Ishikawa (cell line): ENCODE measurements at regions not wholly inside any gene's neighbourhood (a gene's known extent, or its start where the extent isn't known, plus 50 kb on each side); places are given as distances from the start of the nearest gene placed in this dataset.

Source experiments
- CEBPB ChIP-seq: IDR thresholded peaks from 2 replicates; pipeline ENCODE4 v1.6.1; 2012
- CREB1 ChIP-seq: IDR thresholded peaks from 2 replicates; pipeline ENCODE4 v1.6.1; 2012; ENCODE audit warnings: low read depth
- EGR1 ChIP-seq: IDR thresholded peaks from 2 replicates; pipeline ENCODE4 v1.6.1; 2012
- EP300 ChIP-seq: IDR thresholded peaks from 2 replicates; pipeline ENCODE4 v1.6.1; 2012; ENCODE audit warnings: borderline replicate concordance
- FOXM1 ChIP-seq: IDR thresholded peaks from 2 replicates; pipeline ENCODE4 v1.6.1; 2012; ENCODE audit warnings: low read depth, borderline replicate concordance
- NFIC ChIP-seq: IDR thresholded peaks from 2 replicates; pipeline ENCODE4 v1.6.1; 2012
- RAD21 ChIP-seq: IDR thresholded peaks from 2 replicates; pipeline ENCODE4 v1.6.1; 2012; ENCODE audit warnings: low read depth
- TAF1 ChIP-seq: IDR thresholded peaks from 2 replicates; pipeline ENCODE4 v1.6.1; 2012; ENCODE audit warnings: low read depth, mild to moderate bottlenecking
- TCF12 ChIP-seq: IDR thresholded peaks from 2 replicates; pipeline ENCODE4 v1.6.1; 2012; ENCODE audit warnings: low read depth
- TEAD4 ChIP-seq: IDR thresholded peaks from 2 replicates; pipeline ENCODE4 v1.6.1; 2012
- YY1 ChIP-seq: IDR thresholded peaks from 2 replicates; pipeline ENCODE4 v1.6.1; 2012; ENCODE audit warnings: low read depth
- ZBTB7A ChIP-seq: IDR thresholded peaks from 2 replicates; pipeline ENCODE4 v1.6.1; 2012; ENCODE audit warnings: low read depth
- TF ChIP-seq, protein P1 (sequence below): IDR thresholded peaks from 2 replicates; pipeline ENCODE4 v1.6.1; 2012
- TF ChIP-seq, protein P2 (sequence below): IDR thresholded peaks from 2 replicates; pipeline ENCODE4 v1.6.1; 2012; ENCODE audit warnings: low read depth, mild to moderate bottlenecking
- TF ChIP-seq, protein P3 (sequence below): IDR thresholded peaks from 2 replicates; pipeline ENCODE4 v1.6.1; 2012

DNA sequence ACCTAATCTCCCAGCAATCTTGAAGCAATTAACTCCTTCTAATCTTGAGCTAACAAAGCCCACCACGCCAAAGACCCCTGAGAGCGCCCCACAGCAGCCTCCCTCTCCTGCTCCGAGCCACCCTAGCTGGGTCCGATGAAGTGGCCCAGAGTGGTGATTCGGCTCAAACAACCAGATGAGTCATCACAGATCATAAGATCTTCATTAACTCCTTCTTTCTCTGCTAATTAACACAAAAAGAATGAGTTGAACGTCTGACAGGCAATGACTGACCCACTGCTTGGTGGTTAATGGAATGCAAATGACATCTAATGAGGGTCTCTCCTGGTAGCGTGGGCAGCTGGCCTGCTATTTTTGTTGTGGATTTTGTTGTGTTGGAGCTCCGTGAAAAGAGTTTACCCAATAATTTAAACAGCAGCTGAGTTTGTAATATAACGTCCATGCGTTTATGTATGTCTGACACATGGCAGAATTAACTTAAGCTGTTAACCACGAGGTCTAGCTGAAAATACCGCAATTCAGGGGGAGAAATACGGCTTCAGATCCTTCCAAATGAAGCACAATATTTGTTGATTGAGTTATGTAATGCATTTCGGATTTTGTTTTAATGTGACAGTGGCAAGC lies 161.4 kb downstream of the RAB11FIP2 start:
- TF ChIP-seq NFIC (no peak), ZBTB7A (no peak), CREB1 (no peak), FOXM1 (no peak), CEBPB (no peak), EGR1 (no peak)
- TF ChIP-seq, protein P1, sequence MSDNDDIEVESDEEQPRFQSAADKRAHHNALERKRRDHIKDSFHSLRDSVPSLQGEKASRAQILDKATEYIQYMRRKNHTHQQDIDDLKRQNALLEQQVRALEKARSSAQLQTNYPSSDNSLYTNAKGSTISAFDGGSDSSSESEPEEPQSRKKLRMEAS: no peak
- TF ChIP-seq, protein P2, sequence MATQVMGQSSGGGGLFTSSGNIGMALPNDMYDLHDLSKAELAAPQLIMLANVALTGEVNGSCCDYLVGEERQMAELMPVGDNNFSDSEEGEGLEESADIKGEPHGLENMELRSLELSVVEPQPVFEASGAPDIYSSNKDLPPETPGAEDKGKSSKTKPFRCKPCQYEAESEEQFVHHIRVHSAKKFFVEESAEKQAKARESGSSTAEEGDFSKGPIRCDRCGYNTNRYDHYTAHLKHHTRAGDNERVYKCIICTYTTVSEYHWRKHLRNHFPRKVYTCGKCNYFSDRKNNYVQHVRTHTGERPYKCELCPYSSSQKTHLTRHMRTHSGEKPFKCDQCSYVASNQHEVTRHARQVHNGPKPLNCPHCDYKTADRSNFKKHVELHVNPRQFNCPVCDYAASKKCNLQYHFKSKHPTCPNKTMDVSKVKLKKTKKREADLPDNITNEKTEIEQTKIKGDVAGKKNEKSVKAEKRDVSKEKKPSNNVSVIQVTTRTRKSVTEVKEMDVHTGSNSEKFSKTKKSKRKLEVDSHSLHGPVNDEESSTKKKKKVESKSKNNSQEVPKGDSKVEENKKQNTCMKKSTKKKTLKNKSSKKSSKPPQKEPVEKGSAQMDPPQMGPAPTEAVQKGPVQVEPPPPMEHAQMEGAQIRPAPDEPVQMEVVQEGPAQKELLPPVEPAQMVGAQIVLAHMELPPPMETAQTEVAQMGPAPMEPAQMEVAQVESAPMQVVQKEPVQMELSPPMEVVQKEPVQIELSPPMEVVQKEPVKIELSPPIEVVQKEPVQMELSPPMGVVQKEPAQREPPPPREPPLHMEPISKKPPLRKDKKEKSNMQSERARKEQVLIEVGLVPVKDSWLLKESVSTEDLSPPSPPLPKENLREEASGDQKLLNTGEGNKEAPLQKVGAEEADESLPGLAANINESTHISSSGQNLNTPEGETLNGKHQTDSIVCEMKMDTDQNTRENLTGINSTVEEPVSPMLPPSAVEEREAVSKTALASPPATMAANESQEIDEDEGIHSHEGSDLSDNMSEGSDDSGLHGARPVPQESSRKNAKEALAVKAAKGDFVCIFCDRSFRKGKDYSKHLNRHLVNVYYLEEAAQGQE: no peak
- TF ChIP-seq, protein P3, sequence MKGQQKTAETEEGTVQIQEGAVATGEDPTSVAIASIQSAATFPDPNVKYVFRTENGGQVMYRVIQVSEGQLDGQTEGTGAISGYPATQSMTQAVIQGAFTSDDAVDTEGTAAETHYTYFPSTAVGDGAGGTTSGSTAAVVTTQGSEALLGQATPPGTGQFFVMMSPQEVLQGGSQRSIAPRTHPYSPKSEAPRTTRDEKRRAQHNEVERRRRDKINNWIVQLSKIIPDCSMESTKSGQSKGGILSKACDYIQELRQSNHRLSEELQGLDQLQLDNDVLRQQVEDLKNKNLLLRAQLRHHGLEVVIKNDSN: no peak

DNA sequence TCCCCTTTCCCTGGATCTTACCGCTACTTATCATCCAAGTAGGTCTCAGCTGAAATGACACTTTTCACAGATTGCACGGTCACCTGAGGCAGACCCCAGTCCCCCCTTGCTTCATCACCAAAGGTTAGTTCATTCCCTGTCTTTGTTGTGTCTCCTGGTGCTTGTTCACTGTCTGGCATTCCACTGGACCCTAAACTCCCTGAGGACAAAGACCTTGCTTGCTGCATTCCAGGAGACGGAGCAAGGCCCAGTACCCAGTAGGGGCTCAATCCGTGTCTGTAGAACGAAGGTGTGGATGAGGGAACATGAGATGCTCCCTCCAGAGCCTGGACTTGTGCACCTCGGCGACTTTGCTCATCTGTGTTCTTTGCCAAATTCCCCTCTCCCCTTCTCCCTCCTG lies 160.0 kb downstream of the RAB11FIP2 start:
- no peak for TF ChIP-seq TCF12
- TF ChIP-seq, protein P1: no peak

DNA sequence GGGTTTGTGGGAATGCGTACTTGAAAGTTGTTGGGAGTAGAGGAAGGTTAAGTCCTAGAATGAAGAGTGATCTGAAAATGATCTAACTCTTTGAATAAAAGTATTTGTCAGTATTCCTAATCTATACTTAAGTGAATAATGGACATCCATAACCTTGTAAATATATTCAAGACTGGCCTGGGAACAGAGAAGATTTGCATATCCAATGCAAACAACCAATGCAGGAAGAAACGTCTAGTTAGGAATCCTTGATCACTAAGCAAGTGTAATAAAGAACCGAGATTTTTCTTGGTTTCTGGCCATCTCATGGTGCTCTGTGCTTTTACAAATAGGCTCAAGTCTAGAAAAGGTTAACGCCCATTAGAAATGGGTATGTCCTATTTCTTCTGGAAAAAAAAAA lies 157.1 kb downstream of the RAB11FIP2 start:
- no peak for TF ChIP-seq CREB1
- TF ChIP-seq TCF12: no peak
- TF ChIP-seq EGR1: no peak

DNA sequence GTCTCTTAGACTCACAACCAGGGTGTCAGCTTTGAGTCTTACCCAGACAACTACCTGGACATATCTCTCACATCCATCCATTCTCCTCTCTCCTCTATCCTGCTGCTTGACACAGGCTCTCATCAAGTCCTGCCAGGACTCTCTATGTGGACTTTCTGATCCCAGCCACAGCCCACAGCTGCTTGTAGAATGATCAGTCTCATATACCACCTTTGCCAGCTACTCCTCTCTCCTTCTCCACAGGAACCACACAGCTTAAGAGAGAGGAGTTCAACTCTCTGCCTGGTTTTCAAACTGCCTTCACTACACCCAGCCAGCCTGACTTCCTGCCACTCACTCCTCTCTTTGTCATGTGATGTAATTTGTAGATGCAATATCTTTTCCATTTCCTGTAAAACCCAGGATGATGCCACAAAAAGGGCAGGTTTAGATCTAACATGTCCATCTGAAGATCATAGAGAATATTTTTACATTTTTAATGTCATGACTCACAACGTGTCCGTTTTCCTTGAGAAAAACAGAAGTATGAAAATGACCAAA lies 154.0 kb downstream of the RAB11FIP2 start:
- no peak for TF ChIP-seq TAF1
- TF ChIP-seq EGR1: no peak
- TF ChIP-seq TCF12: no peak
- no peak for TF ChIP-seq EP300
- TF ChIP-seq, protein P1: no peak
- TF ChIP-seq, protein P3: no peak

DNA sequence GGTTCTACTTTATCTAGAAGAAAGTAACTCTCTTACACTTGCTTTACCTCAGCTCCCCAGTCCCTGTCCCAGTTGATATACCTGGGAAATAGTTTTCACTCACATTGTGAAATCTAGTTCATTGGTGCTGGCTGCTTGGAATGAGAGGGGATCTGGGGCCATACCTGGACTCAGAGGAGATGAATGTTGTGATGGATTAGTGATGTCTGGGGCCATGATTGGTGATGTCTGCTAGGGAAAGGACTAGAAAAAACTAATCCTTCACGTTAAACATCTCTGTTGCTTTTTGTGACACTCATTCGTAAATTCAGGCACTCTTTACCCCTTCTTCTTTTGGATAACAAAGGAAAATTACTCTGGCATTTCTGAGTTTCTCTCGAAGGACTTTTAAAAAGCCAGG lies 152.4 kb downstream of the RAB11FIP2 start:
- TF ChIP-seq, protein P3: no peak
- TF ChIP-seq YY1 (no peak), CEBPB (no peak), TEAD4 (no peak), EP300 (no peak), CREB1 (no peak), NFIC (no peak), EGR1 (no peak), TCF12 (no peak), TAF1 (no peak), RAD21 (no peak), ZBTB7A (no peak), FOXM1 (no peak)
- TF ChIP-seq, protein P2: no peak
- TF ChIP-seq, protein P1: no peak

DNA sequence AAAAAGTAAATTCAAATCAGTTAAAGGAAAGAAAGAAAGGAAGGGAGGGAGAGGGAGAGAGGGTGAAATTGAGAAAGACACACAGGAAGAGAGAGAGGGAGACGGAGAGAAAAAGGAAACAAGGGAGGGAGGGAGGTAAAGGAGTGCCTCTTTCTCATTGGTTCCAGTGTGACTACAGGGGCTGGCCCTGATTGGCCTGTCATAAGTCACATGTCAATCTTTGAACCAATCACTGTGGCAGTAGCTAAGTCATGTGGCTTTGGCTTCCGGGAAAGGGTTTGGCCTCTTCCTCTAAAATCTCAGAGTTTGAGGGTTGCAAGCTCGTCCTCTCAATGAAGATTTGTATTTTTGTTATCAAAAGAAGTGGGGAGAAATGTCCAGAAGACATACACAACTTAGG lies 150.2 kb downstream of the RAB11FIP2 start:
- no peak for TF ChIP-seq YY1
- TF ChIP-seq, protein P3: peak; percentile 73
